T-helper 2 cell treated with Interferon-gamma antibody and Interleukin-4, amounts not matched to agents 100 ng/mL and 5 ng/mL, for 36 hours (primary cell): ENCODE measurements at regions not wholly inside any gene's neighbourhood (a gene's known extent, or its start where the extent isn't known, plus 50 kb on each side); places are given as distances from the start of the nearest gene placed in this dataset.
"Not testable (repeated sequence)": the region's sequence is repeated elsewhere in the genome, so short reads cannot be mapped to it uniquely, and the experiment has no call there.

Experiments
- intact Hi-C: fragments of 100-400 bp; cut with micrococcal nuclease; formaldehyde crosslinking; loops from one replicate; pipeline ENCODE4 v1.15.1; 2023

DNA sequence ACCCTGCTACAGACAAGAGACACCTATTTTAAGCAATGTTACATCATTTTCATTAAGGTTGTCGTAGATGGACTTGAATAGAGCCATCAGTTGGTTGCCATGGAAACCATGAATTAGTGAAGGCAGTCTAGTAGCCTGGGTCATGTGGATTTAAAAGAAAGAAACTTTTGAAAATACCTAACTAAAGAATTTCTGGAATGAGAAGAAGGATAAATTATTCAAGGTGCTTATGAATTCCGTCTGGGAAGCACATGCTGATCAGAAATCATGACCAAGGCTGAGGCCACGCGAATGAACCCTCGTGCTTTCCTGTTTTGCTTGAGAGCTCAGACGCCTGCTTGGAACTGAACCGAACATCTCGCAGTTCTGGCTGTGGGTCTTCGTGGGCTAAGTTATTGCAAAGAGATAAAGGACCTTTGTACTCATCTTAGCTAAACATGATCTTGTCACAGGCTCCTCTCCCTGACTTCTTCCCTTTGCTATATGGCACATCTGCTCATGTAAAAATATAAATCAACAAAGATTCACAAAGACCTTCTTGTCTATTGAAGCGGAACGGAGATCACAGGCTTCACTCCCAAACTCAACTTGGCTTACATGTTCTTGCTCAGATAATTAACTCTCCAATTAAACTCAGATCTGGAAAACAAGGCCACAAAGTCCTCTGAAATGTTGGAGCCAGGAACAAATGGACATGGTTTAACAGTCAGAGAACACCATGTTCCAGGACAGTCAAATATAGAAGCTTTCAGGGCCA, 140.2 kb downstream of the NUFIP1 start:
- intact Hi-C loops: no loop called here

DNA sequence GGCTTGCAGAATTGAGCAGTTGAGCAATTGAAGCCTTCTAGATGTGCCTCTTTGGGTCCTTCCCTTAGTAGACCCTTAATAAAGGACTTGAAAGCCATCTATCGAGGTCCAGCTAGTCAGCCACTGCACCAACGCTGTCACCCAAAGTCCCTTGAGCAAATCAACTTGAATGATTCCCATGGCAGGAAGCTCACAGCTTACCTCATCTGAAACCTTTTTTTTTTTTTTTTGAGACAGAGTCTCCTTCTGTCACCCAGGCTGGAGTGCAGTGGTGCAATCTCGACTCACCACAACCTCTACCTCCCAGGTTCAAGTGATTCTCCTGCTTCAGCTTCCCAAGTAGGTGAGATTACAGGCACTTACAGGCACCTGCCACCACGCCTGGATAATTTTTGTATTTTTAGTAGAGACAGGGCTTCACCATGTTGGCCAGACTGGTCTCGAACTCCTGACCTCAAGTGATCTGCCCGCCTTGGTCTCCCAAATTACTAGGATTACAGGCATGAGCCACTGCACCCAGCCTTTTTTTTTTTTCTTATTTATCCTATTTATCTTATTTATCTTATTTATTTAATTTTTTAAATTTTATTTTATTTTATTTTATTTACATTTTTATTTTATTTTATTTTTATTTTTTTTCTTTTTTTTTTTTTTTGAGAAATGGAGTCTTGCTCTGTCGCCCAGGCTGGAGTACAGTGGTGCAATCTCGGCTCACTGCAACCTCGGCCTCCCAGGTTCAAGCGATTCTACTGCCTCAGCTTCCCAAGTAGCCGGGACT, 143.8 kb downstream of the NUFIP1 start:
- intact Hi-C loops: not testable (repeated sequence)

DNA sequence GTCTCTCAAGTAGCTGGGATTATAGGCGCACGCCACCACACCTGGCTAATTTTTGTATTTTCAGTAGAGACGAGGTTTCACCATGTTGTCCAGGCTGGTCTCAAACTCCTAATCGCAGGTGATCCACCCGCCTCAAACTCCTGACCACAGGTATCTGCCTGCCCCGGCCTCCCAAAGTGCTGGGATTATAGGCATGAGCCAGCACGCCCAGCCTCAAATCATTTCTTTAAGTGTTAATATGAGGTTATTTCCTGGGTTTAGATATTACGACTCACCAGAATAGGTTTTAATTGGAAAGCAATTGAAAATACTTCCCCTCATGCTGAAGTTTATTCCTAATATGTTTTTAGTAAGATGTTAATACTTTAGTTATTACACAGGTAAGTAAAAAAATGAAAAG, 144.5 kb downstream of the NUFIP1 start:
- intact Hi-C loops: no loop called here

DNA sequence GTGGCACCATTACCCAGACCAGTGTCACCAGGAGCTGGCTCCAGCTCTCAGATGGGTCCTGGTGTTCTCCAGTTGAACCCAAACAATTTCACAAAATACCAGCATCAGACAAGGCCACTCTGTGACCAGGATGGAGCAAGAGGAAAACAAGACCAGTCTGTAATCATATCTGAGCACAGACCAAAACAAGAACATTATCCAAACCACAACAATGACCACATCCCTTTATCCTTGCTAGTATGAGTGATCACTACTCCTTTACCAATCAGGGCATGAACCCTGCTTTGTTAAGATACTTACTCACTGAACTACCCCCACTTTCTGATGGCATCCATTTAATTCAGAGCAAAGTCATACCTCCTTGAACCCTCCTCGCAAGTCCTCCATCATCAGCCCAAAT, 145.9 kb downstream of the NUFIP1 start:
- intact Hi-C loops: no loop called here

DNA sequence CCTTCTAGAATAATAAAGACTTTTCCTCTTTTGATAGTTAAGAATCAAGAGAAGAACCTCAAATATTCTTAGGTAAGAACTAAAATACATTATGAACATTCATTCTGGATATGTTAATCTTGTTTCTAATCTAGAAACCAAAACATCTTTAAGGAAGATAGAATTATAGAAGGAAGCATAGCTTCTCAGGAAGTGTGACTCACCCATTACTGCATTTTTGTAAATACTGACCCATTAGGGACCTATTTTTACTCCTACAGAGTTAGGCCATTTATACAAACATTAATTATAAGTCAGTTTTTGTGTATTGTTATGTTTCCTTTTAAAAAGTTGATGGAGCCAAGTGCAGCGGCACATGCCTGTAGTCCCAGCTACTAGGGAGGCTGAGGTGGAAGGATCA, 147.1 kb downstream of the NUFIP1 start:
- intact Hi-C loops: no loop called here

DNA sequence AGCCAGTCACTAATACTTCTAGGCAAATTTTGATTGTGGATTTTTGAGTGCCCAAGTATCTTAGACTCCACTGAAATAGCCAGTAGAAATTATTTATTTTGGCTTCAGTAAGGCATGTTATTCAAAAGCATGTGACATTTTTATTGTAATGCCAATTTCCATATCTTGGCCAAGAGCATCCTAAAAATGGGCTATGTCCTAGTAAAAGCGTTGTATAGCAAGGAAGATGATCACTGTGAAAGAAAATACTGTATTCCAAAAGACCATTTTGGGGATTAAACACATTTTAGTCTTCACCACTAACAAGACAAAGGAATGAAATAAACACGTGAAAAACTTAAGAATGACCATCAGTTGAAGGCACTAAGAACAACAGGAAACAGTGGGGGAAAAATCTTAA, 149.1 kb downstream of the NUFIP1 start:
- intact Hi-C loops: no loop called here

DNA sequence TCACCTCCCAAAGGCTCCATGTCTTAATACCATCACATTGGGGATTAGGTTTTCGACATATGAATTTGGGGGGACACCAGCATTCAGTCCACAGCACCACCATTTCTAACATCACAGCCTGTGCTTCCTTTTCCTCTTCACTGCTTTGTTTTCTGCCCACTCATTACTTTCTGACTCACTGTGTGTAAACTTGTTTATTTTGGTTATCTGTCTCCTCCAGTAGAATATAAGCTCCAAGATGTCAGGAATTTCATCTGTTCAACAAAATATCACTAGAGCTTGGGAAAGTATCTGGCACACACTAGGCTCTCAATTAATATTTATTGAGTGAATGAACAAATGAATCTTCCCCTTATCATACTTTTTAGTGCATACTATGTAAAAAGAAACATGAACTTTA, 152.0 kb downstream of the NUFIP1 start:
- intact Hi-C loops: no loop called here

DNA sequence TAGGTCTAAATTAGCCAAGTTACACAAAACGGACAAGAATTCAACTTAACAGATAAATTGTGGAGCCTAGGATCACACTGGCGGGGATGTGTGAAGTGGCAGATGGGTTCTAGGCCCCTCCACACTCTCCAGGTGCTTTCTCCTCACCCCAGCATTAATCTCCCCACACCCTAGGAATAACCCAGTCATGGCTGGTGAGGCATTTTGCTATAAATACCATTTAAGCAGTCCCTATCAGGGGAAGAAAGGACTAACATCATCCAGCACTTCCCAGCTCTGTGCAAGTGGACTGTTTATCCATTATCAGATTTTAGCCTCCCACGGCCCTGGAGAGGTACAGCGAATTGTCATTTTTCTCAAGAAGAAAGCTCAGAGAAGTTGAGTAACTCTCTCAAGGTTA, 154.9 kb downstream of the NUFIP1 start:
- intact Hi-C loops: no loop called here

DNA sequence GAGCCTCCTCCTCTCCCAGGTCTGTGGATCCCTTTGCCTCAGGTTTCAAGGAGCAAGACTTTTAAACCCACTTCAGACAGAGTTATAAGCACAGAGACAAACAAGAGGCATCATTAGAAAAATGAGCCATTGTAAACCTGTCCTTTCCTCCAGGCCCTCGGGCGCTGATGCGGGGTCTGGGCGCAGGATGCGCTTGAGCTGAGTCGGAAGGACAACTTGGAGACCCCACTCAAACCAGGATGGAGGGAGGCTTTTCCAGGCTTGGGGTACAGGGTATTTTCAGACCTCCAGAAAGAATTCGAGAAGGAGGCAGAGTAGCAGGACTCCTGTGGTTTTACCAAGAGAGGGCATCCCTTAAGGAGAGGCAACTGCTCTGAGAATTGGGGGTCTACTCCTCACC, 155.6 kb downstream of the NUFIP1 start:
- intact Hi-C loops: no loop called here

DNA sequence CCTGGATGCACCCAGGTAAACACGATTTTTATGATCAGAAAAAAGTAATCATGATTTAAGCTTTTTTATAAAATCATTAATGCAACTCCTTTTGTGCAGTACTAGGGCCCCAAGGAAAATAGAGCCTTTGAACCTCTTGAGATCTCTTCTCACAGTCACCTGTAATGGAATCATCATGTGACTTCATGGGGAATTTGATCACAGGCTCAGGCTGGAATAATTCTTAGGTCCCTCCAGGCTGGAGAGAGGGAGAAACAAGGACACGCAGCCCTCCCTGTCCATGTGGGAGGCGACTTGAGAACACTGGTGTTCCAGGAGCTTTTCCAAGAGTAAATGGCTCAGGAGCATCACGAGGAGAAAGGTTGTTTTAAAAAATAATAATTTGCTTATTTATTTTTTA, 156.1 kb downstream of the NUFIP1 start:
- intact Hi-C loops: no loop called here

DNA sequence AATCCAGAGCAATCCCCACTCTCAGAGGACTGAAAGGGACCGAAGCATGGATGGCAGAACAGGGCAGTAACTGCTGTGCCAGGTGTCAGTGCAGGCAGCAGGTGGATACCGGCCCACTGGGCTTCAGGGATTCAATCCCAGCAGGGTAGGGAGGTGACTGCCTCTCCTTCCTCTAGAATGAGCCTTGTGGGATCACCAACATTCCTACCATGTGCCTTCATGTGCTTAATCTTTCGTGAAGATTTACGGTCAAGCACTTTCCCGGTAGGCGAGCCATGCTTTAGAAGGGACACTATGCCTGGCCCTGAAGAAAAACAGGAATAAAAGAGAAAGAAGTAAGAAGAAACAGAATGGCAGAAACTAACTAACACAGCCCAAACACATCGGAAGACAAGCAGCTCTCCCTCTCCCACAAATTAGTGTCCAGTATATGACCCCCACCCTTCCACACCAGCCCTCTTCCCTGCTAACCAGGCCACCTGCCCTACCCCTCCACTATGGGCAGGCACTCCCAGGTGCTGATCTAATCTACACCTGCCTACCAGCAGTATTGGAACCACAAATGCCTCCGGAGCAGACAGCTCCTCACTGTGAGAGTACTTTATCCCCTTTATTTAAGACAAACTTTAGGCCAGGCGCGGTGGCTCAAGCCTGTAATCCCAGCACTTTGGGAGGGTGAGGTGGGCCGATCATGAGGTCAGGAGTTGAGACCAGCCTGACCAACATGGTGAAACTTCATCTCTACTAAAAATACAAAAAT, 162.5 kb downstream of the NUFIP1 start:
- intact Hi-C loops: no loop called here

DNA sequence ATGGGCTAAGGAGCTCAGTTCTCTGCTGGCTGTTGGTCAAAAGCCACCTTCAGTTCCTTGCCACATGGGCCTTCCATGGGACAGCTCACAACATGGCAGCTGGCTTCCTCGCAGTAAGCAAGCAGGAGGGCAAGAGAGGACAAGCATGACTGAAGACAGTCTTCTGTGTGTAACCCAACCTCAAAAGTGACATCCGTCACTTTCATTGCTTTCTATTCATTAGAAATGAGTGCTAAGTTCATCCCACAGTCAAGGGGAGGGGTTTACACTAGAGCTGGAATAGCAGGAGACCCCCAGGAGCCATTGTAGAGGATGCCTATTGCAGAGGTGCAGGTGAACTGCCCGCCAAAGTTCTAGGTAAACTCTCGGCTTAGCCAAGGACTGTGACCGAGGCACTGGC, 163.3 kb downstream of the NUFIP1 start:
- intact Hi-C loops: no loop called here

DNA sequence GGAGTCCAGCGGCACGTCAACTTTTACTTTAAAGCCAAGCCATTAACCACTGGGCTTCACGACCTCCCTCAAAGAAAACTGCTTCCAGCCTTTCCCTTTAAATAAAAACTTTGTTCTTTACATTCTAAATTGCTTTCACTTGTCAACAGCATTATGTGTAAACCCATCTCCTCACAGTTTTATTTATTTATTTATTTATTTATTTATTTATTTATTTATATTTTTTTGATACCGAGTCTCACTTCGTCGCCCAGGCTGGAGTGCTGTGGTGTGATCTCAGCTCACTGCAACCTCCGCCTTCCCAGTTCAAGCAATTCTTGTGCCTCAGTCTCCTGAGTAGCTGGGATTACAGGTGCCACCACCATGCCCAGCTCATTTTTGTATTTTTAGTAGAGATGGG, 165.7 kb downstream of the NUFIP1 start:
- intact Hi-C loops: not testable (repeated sequence)

DNA sequence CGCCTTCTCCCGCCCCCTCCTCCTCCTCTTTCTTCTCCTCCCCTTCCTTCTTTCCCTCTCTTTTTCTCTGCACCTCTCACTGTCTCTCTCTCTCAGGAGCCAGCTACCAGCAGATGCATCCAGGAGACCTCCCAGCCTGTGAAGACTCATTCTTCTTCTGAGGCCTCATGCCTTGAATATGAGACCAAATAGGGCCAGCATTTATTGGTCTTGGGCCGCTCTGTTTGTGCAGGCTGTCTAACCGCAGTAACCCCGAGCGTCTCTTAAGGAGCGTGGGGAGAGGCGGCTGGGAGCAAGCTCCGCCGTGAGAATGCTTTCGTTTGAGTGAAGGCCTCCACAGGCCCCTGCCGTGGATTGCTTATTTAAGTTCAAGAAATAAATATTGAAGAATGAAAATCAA, 167.0 kb downstream of the NUFIP1 start:
- intact Hi-C loops: no loop called here

DNA sequence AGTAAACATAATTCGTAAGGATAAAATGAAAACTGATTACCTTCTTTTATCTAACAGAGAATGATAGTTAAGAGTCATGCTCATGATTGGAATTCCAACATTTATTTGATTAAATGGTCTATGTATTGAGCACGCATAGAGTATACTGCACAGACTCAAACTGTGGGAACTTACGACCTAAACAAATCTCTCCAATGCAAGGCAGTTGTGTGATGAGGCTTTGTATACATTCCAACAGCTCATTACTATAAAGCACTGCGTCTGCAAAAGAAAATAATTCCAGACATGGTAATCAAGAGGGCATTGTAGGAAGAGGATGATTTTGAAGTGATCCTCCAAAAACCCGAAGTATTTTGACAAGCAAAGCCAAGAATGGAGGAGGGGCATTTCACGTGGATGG, 169.5 kb downstream of the NUFIP1 start:
- intact Hi-C loops: no loop called here

DNA sequence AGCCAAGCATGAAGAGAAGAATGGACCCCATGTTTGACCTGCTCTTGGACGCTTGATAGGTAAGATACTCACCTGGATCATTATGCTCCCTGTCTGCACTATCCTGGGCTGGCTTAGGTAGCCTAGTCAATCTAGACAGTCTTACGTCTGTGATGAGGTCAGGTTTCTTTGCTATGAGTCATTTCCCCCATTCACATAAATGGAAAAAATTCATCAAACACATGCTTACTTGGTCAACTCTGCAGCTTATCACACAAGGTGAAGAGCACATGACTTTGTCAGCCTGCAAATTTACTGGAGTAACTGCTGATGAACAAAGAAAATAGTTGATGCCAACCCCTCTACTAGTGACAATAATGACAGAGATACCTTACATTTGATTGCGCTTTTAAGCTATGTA, 170.0 kb downstream of the NUFIP1 start:
- intact Hi-C loops: no loop called here

DNA sequence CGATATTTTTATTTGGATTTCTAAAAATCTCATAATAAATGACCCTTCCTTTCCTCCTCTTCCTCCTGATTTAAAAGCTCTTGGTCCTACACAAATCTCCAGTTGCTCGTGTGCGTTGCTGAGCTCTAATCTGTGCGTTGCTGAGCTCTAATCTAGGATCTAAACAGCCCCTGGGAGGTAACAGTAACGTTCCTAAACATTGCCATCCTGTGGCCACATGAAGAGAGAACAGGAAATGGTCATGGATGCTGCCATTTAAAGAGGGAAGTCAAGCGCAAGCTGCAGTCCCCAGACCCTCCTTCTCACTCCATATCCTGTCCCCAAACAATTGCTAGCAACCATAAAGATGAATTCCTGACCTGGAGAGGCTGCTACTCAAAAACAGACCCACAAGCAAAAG, 170.8 kb downstream of the NUFIP1 start:
- intact Hi-C loops: no loop called here

DNA sequence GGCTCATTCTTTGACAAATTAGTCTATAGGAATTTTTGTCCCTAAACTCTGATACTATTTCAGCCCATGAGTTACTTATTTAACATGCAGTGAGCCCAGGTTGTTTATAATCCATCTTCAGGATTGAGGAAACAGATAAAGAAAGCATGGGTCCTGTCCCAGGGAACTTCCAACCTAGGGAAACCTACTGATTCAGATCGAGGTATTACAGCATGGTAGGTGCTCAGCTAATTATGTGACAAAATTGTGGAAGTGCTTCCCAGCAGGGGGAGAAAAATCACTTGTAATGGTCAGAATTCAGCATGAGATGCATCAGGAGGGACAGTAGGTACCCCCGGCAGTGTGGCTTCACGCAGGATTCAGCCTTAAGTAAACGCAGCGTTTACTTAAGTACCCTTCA, 171.3 kb downstream of the NUFIP1 start:
- intact Hi-C loops: no loop called here

DNA sequence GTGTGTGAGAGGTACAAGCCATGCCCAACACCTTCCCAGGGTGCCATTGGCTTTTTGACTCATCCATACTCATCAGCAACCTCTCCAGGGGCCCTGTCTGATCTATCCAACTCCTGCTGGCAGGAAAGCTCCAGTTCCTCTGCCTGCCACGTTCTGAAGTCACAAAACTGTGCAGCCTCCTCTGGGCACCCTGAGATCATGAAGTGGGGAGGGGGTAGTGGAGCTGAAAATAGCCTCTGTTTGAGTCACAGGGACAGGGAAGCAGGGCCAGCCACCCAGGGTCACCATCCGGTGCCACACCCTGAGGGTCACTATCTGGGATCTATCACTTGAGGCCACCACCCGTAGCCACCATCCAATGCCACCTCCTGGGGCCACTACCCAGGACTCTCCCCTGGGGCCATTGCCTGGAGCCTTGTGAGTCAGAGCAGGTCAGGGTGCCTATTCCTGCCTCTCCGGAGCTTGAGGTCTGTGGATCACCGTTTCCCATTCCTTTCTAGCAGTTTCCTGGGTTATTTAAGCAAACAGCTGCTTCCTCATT, 172.1 kb downstream of the NUFIP1 start:
- intact Hi-C loops: no loop called here

DNA sequence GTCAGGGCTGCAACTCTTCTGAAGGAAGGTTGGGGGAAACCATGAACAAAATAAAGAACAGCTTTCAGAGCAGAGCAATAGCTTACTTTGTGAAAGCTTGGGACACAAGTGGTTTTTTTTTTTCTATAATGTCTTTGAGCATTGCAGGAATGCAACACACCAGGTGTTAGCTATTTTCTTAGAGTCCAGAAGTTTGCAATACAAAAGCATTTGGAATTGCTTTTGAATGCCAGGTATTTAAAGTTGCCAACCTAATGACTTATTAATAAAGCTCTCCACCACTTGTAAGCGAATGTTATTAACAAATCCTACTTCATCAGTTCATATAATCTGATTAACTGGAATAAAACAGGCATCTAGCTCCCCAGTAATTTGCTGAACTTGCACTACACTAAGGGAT, 172.6 kb downstream of the NUFIP1 start:
- intact Hi-C loops: no loop called here

DNA sequence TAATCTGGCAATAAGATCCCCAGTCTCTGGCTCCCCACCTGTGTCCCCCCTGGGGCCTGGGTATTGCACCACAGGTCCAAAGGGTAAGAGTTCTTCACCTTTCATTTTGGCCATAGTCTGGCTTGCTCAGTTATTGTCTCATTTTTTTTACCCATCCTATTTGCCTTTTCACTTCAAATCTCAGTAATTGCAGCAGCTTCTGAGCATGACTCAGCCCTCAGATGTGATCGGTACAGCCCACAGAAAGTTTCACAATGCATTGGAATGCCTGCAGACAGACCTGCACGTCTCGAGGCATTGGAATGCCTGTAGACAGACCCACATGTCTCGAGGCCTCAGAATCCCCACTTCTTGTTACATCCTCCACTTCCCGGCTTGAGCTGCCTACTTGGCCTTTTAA, 173.6 kb downstream of the NUFIP1 start:
- intact Hi-C loops: no loop called here

DNA sequence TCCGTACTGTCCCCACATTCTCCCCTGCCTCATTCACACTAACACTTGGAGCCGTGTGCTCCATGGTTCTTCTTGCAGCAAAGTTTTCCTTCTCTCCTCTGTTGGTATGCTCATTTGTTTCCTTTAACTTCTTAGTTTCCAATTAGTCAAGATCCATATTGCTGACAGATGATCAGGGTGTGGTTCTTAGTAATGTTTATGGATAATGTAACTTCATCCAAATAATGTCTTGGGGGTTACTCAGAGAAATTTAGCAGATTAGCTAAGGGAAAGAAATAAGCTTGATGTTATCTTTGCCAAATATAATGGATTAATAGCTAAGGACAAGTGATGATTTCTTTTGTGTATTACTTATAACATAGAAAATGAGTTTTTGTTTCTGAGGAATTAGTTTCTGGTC, 174.4 kb downstream of the NUFIP1 start:
- intact Hi-C loops: no loop called here
